Stimulated activated CD8-positive, alpha-beta memory T cell treated with anti-CD3 and anti-CD28 coated beads, Interleukin-7, amount 100 ng/mL, for 1 hour (primary cell): ENCODE measurements at regions not wholly inside any gene's neighbourhood (a gene's known extent, or its start where the extent isn't known, plus 50 kb on each side); places are given as distances from the start of the nearest gene placed in this dataset.

Experiments used
- DNase-seq, 2 donors: peaks; one replicate each; pipeline ENCODE4 v3.0.0-alpha.2; 2020; ENCODE audit warnings: low read depth in 2 of 2

- DNase-seq: no peak
Observed at GRCh38 chr17:77684803-77685798, 273.4 kb upstream of the TNRC6C start.

- DNase-seq: no peak
Observed at GRCh38 chr17:77685881-77686486, 272.5 kb upstream of the TNRC6C start.

GRCh38 chr17:77686903-77687302 lies 271.6 kb upstream of the TNRC6C start:
- no peak for DNase-seq

DNA sequence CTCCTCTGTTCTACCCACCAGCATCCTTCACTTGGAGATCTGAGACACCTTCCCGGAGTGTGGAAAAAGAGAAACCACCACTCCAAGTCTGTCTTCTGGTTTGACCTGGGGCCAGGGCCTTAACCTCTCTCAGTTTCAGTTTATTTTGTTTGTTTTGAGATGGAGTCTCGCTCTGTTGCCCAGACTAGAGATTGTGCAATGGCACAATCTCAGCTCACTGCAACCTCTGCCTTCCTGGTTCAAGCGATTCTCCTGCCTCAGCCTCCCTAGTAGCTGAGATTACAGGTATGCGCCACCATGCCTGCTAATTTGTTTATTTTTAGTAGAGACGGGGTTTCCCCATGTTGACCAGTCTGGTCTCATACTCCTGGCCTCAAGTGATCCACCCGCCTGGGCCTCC lies 271.1 kb upstream of the TNRC6C start:
- DNase-seq: no peak

GRCh38 chr17:77687921-77688320 lies 270.6 kb upstream of the TNRC6C start:
- DNase-seq: no peak

DNA sequence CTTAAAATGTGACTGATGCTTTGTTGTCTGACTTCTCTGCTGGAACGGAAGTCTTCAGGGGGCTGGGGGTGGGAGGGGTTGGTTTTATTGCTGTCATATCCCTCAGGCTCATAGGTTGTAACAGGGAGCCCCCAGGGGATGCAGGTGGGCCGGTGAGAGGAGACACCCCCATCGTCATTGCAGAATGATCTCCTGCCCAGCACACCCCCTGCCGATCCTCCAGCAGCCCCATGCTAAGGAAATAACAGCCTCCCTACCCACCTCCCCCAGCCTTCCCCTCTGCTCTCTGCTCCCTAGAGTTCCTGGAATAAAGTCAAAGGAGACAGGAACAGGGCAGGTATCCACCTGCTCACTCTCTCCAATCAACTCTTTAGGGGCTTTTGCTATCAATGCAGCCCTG lies 270.1 kb upstream of the TNRC6C start:
- no peak for DNase-seq

GRCh38 chr17:77690271-77691161 lies 268.0 kb upstream of the TNRC6C start:
- DNase-seq: no peak

DNA sequence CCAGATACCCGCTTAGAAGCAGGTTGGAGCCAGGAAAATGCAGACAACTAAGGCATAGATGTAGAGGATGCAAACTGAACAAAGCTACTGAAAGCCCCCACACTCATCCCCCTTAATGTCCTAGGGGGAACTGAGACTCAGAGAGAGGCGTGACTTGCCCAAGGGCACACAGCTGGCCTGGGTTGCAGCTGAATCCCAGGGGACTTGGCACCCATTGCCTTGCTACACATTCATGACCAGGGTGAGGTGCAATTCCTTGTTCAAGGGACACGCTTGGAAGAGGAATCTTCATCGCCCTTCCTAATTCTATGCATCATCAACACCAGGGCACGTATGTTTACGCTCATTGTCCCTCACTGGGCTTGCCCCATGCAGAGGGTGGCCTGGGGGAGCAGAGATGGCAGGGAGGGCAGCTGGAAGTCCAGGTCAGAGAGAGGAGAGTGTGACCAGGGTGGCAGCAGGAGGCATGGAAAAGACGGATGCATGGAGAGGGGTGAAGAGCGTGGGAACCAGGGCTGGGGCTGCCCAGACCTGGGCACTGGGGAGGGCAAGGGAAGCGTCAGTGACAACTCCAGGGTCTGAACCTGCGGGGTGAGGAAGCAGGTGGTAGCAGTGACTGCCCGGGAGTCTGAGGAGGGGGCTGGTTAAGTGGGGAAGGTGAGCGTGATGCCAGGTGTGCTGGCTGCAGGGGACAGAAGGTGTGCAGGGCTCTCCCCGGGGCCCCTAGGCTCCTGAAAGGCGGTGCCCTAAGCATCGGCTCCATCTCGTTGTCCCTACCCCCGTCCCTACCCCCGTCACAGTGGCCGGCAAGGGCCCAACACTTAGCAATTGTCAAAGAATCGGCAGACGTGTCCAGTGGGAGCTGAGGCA lies 267.1 kb upstream of the TNRC6C start:
- no peak for DNase-seq

GRCh38 chr17:77692571-77693161 lies 265.8 kb upstream of the TNRC6C start:
- no peak for DNase-seq

DNA sequence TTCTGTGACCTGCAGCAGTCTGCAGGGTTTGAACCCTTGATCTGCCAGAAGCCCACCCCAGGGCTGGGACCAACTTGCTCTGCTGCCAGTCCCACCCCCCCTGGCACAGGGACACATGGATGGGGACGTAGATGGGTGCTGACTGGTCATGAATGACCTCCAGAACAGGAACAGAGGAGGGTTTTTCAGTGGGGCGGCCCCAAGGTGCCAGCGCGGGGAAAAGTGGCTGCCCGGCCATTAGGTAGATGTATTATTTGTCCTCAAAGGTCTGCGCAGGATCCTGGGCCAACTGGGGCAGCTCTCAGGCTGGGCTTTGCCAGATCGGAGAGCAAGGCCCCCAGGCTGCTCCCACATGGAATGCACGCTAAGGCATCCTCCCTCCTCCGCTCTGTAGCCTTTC lies 265.2 kb upstream of the TNRC6C start:
- no peak for DNase-seq

DNA sequence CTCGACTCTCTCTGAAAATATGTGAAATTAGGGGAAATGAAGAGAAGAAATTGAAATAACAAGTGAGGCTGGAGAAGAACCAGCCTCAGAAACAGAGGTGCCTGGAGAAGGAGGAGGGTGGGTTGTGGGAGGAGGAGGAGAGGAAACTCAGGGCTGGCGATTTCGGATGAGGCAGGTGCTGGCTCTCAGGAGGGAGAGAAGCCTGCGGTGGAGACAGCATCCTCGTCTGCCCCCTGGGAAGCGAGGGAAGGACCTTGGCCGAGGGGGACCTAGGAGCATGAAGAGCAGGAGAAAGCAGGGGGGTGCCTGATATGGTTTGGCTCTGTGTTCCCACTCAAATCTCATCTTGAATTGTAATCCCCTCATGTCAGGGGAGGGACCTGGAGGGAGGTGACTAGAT lies 264.7 kb upstream of the TNRC6C start:
- no peak for DNase-seq

DNA sequence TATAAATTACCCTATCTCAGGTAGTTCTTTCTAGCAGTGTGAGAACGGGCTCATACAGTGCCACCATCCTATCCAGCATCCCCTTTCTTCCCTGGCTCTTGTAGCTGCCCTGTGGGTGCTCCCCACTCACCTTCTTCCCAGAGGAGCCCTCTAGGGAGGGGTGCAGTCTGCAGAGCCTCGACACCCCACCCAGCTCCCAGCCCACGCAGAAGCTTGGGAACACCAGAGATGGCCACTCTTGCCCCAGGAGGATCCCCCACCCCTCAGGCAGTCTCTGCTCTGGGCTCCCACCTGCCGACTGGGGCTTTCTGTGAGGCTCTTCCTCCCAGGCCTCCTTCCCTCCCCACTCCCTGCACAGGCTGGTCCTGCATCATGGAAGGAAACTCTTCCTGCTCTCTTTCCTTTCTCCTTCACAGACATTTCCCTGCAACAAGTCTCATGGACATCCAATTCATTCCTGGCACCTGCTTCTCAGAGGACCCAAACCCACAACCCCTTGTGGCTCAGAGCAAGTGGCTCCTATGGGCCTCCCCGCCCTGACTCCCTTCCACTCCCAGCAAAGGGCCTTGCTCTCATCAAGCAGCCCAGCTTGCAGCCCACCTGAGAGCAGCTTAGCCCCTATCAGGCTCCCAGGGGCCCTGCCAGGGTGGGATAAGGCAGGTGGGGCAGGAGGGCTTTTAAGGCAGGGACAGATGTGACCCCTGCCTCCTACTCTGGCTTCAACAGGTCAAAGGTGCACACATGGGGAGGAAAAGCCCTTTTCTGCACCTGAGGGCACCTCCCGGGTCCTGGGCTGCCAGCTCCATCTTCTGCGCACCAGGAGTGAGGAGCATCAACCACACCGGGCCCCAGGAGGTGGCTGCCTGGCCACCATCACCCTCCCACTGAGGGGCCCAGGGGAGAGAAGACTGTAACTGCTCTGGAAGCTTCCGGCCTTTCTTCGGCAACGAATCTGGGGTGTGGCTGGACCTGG lies 263.8 kb upstream of the TNRC6C start:
- DNase-seq: no peak

GRCh38 chr17:77695386-77695785 lies 263.1 kb upstream of the TNRC6C start:
- no peak for DNase-seq

GRCh38 chr17:77696151-77696720 lies 262.3 kb upstream of the TNRC6C start:
- no peak for DNase-seq

GRCh38 chr17:77696721-77697460 lies 261.6 kb upstream of the TNRC6C start:
- DNase-seq: no peak

GRCh38 chr17:77697480-77698400 lies 260.8 kb upstream of the TNRC6C start:
- no peak for DNase-seq

- no peak for DNase-seq
Observed at GRCh38 chr17:77698903-77699623, 259.4 kb upstream of the TNRC6C start.
